Fibroblast of skin of right quadriceps (primary cell): ENCODE measurements at regions not wholly inside any gene's neighbourhood (a gene's known extent, or its start where the extent isn't known, plus 50 kb on each side); places are given as distances from the start of the nearest gene placed in this dataset.
"Not testable (repeated sequence)": the region's sequence is repeated elsewhere in the genome, so short reads cannot be mapped to it uniquely, and the experiment has no call there.

Source experiments
- DNase-seq: peaks from one replicate; pipeline ENCODE4 v3.0.0-alpha.2; 2013

- DNase-seq = no peak
Measured at GRCh38 chr12:16828891-16829290, 222.9 kb upstream of the LMO3 start.

GRCh38 chr12:16807731-16808130 lies 201.8 kb upstream of the LMO3 start:
- no peak for DNase-seq

DNA sequence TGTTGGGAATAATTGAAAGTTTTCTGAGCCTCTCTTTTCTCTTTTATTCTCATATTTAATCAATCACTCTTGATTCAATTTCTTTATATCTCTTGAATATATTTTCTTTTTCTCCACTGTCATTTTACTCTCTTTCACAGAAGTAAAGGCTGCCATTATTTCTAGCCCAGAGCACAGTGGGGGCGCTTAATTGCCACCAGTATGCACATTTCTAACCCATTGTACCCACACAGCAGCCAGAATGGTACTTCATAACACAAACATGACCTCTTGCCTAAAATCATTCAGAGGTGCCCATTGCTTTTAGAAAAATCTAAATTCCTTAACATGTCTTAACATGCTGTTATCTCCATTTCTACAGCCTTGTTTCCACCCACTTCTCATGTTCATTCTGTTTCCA lies 190.2 kb upstream of the LMO3 start:
- no peak for DNase-seq

DNA sequence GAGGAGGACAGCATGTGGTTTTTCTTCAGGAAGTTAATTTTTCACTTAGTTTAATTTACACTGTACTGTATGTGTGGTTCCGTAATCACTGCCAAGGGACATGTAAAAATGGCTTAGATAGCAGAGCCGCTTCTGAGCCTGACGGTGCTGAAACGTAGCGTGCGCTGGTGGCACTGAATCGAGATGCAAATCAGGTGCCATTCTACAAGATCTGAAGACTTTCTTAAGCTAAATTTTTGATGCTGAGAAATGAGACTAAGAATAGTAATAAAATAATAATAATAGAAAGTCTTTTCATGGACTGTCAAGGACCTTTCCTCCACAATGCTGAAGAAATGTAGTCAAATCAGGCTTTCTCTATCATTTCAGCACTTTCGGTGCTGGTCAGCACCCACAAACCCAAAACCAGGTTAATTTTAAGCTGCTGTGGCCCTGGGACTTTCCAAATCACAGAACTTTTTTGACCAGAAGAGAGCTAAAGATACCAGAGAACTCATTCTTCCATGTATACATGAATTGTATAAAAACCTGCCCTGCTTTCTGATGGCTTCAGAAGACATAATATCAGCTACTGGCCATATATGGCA lies 183.3 kb upstream of the LMO3 start:
- DNase-seq = no peak

GRCh38 chr12:16788506-16789203 lies 182.7 kb upstream of the LMO3 start:
- DNase-seq = no peak

- DNase-seq = no peak
Measured at GRCh38 chr12:16785953-16786352, 180.0 kb upstream of the LMO3 start.

- no peak for DNase-seq
Measured at GRCh38 chr12:16785524-16785923, 179.6 kb upstream of the LMO3 start.

DNA sequence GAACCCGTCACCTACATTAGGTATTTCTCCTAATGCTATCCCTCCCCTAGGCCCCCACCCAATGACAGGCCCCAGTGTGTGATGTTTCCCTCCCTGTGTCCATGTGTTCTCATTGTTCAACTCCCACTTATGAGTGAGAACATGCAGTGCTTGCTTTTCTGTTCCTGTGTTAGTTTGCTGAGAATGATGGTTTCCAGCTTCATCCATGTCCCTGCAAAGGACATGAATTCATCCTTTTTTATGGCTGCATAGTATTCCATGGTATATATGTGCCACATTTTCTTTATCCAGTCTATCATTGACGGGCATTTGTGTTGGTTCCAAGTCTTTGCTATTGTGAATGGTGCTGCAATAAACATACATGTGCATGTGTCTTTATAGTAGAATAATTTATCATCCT lies 163.2 kb upstream of the LMO3 start:
- not testable (repeated sequence) for DNase-seq

DNA sequence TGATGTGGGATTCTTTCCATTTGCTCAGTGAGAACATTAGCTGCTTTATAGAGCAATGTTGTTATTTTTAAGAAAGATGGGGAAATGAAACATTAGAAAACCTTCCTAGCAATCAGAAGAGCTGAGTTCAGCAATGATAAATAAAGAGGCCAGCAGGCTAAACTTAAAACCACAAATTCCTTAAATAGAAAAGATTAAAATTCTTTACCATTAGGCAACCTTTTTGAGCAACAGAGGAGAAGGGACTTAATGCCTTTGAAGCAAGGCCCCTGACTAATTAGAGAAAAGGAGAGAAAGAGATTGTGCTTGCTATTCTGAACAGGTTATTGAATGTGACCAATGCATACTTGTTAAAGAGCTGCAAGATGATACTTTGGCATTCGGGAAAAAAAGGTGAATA lies 160.8 kb upstream of the LMO3 start:
- DNase-seq = no peak

- no peak for DNase-seq
Measured at GRCh38 chr12:16763901-16764300, 157.9 kb upstream of the LMO3 start.

DNA sequence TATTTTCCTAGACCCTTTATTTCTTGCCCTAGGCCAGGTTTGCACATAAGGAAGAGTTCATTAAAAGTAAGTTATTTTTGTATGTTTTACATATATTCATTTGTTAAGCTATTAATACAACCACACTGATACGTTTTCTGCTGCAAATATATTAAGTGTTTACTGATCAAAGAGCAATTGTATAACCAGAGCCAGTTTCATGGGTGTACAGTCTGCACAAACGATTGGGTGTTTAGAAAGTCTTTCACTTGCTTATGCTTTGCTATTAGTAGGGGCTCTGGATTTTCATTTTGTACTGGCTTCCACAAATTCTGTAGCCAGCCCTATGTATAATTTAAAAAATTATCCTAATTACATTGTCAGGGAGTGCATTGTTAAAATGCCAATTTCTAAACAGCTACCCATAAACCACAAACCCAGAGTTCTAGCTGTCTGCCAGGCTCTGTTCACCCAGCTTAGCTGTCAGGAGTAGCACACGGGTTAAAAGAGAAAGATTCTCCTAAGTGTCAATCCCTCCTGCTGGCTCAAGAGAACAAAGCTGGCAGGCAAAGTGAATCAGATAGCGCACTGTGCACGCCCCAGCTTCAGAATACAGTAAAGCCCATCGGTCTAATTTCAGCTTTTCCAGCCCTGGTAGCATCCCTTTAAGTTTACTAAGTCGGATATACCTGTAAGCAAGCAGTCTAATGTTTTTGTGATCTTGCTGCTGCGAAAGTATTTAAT lies 151.0 kb upstream of the LMO3 start:
- DNase-seq = no peak

GRCh38 chr12:16730772-16731171 lies 124.8 kb upstream of the LMO3 start:
- DNase-seq = no peak

DNA sequence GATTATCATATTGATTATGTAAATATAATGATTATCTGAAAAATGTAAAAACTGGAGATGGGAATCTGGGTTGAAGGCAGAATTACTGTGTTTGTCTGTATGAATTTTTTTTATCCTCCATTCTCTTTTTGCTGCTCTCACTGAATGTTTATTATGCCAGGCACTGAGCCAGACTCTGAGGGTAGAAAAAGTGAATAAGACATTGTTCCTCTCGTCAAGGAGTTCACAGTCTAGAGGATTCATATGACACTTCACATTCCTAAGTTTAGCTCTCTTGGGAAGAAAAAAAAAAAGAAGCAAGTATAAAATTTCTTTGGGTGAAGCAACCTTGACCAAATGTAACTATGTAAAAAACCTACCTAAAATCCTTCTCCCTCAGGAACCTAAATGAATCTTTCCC lies 120.9 kb upstream of the LMO3 start:
- DNase-seq = no peak

DNA sequence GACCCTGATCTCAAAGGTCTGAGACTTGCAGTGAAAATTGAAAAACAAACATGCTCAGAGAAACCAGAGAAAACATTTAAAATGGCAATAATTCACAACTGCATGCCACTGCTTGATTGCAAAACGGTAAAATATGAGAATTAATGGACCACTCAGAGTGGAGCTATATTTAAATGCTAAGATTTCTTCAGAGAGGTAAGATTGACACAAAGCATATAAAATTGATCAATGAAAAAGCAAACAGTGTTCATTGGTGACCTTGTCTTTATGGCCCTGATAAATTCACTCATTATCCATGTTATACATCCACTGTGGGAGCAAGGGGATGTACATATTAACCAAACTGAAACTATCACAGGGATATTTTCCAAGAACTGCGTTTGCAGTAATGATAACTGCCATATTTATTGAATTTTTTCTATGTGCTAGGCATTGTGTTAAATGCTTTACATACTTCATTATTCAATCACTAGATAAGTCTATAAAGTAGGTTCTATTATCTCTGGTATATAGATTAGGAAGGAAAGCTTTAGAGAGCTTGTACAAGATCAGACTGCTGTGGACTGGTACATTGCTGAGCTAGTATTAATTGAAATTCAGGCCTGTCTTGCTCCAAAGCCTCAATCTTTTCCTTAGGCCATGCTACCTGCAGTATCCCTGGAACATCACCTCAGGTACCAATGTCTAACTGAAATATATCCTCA lies 113.9 kb upstream of the LMO3 start:
- no peak for DNase-seq

GRCh38 chr12:16716928-16717327 lies 111.0 kb upstream of the LMO3 start:
- no peak for DNase-seq

- no peak for DNase-seq
Measured at GRCh38 chr12:16692099-16692498, 86.1 kb upstream of the LMO3 start.

DNA sequence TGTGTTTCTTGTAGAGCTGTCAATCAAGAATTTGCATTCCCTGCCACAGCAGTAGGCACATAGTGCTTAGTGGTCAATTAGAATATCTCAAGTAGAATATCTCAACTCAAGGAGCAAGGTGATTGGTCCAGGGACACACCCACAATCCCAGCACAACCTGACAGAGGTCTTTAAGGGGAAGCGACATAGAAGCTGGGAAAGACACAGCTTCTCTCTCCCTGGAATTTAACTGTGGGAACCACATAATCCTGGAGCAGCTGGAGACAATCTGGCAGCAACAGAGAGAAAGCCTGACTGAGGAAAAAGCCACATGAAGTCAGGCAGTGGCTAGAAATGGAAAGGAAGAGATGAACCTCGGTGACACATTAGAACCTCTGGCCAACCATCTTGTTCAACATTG lies 85.7 kb upstream of the LMO3 start:
- DNase-seq = no peak

DNA sequence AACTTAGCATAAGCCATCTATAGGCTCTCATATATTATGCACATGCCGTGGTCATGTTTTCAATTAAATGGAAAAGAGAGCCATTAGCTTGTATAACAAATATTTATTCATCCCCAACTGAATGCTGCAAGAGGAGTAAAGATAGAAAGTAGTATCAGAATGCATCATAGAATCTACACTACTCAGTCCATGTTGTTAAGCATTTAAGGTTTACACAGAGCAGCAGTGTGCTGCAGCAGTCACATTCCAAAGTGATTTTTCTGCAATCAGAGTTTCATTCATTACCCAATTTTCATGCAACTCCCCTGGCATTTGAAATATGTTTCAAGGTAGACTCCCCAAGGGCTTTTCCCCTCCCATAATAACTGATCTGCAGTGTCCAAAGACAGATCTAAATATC lies 82.2 kb upstream of the LMO3 start:
- DNase-seq = no peak

GRCh38 chr12:16685107-16685506 lies 79.1 kb upstream of the LMO3 start:
- DNase-seq = no peak

DNA sequence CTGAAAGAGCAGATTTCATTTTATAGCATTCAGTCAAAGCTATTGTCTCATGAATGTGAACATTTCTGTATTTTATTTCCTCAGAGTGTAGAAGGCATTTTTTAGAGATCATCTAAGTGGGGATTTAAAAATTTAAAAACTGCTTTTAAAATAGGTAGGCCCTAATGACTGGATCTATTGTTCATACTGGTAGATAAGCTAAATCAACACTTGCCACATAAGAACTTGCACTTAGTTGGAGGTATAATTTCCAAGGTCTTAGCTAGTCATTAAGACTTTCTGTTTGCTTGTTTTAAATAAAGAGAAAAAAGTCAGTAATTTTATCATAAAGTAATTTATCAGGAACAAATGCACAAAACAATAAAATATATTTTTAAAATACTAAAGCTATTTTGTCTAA lies 75.2 kb upstream of the LMO3 start:
- DNase-seq = no peak

DNA sequence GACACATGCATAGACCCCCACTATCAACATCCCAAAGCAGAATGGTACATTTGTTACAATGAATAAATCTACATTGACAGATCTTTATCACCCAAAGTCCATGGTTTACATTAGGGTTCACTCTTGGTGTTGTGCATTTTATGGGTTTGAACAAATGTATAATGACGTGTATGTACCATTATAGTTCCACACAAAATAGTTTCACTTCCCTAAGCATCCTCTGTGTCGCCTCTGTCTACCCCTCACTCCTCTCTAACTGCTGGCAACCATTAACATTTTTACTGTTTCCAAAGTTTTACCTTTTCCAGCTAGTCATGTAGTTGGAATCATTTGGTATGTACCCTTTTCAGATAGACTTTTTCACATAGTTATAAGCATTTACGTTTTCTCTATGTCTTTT lies 69.5 kb upstream of the LMO3 start:
- no peak for DNase-seq

GRCh38 chr12:16674885-16675284 lies 68.9 kb upstream of the LMO3 start:
- DNase-seq = no peak

DNA sequence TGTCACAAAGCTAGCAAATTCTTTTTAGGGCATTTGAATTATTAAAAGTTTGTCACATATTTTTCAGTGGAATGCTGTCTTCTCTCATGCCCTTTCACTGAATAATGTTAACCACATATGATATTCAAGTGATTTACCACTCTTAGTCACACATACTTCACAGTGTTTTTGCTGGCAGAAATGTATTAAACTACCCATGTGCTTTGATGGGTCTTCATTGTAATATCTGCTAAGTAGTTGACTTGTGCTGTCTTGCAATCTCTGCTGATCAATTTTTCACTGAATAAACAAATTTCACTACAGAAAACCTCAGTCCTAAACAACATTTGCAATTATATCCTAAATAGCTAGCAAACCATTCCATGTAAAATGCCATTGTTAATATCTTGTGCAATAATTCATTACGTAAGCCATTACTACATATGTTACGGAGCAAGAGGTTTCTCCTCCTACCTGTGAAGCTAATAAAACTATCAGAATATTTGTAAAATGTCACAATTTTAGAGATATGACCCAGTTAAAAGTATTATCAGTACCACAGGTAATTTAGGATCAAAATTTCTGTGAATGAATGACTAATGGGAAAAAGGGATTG lies 64.6 kb upstream of the LMO3 start:
- peak; percentile 4 for DNase-seq
